Left ventricle myocardium inferior (tissue), 1 donor: ENCODE measurements at regions not wholly inside any gene's neighbourhood (a gene's known extent, or its start where the extent isn't known, plus 50 kb on each side); places are given as distances from the start of the nearest gene placed in this dataset.
"Not testable (repeated sequence)": the region's sequence is repeated elsewhere in the genome, so short reads cannot be mapped to it uniquely, and the experiment has no call there.

Experiments used
- DNase-seq: peaks from one replicate; pipeline ENCODE4 v3.0.0-alpha.2; 2020
- H3K27ac ChIP-seq: fragments of 200-600 bp; replicated peaks from 2 replicates; pipeline ENCODE4 v1.8.0; 2021
- H3K27me3 ChIP-seq: fragments of 200-600 bp; 2 replicates; pipeline ENCODE4 v1.8.0; 2021; ENCODE audit warnings: low read depth
- H3K36me3 ChIP-seq: fragments of 200-600 bp; 2 replicates; pipeline ENCODE4 v1.8.0; 2021
- H3K4me1 ChIP-seq: fragments of 200-600 bp; 2 replicates; pipeline ENCODE4 v1.8.0; 2021
- H3K4me3 ChIP-seq: fragments of 200-600 bp; 2 replicates; pipeline ENCODE4 v1.8.0; 2021; ENCODE audit warnings: mild to moderate bottlenecking, moderate library complexity
- H3K9me3 ChIP-seq: fragments of 200-600 bp; replicated peaks from 2 replicates; pipeline ENCODE4 v1.8.0; 2021
- intact Hi-C: fragments of 100-400 bp; cut with micrococcal nuclease; formaldehyde crosslinking; loops from one replicate; pipeline ENCODE4 v1.11.0; 2022
- TF ChIP-seq, protein P1 (sequence below): fragments of 200-600 bp; IDR thresholded peaks from 2 replicates; pipeline ENCODE4 v1.8.0; 2021; ENCODE audit warnings: antibody characterized with exemption, mild to moderate bottlenecking, borderline replicate concordance
- donor health status: DM: no; HTN: yes; CAD: no; lungs with severe emphysema.

DNA sequence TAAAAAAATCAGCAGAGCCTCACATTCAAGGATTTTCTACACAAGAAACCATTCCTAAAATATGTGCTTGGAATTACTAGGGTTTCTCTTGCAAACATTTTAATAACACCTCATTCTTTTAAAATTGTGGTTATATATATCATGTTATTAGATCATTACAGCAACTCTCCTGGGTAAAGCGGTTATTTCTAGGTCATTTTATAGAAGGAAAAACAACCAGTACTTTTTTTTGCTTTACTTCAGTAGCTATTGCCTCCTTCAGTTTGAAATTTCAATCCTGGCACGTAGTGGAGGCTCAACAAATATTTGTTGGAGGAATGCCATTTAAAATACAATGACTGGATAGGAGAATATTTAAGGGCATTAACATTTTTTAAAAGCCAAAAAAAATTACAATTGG is 220.6 kb downstream of the CDRT15L2 start:
- H3K27ac ChIP-seq = no peak overlapping the region
- no peaks in the 10 kb centered on the region for H3K4me1 ChIP-seq
- H3K4me3 ChIP-seq = no peak overlapping the region
- TF ChIP-seq, protein P1, sequence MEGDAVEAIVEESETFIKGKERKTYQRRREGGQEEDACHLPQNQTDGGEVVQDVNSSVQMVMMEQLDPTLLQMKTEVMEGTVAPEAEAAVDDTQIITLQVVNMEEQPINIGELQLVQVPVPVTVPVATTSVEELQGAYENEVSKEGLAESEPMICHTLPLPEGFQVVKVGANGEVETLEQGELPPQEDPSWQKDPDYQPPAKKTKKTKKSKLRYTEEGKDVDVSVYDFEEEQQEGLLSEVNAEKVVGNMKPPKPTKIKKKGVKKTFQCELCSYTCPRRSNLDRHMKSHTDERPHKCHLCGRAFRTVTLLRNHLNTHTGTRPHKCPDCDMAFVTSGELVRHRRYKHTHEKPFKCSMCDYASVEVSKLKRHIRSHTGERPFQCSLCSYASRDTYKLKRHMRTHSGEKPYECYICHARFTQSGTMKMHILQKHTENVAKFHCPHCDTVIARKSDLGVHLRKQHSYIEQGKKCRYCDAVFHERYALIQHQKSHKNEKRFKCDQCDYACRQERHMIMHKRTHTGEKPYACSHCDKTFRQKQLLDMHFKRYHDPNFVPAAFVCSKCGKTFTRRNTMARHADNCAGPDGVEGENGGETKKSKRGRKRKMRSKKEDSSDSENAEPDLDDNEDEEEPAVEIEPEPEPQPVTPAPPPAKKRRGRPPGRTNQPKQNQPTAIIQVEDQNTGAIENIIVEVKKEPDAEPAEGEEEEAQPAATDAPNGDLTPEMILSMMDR = no peak
- H3K36me3 ChIP-seq = no peaks in the 10 kb centered on the region
- intact Hi-C loops = no loop called here
- no peak for DNase-seq
- H3K9me3 ChIP-seq = no peaks in the 10 kb centered on the region
- H3K27me3 ChIP-seq = peaks cover 15% of the 10 kb centered on the region

DNA sequence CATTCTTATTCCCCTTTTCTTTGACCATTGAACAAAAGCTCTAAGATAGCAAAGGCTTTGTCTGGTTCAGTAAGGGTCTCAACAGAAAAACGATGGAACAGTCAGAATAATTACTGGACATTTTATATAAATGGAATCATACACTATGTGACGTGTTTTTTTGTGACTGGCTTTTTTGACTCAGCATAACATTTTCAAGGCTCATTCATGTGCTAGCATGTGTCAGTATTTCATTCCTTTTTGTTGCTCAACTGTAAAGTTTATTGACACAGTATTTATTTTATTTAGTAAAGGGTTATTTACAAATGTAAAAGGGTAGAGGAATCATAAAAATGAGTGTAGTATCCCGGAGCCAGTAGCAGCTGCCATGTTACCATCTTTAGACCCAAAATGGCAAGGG is 226.2 kb downstream of the CDRT15L2 start:
- H3K27me3 ChIP-seq = no peaks in the 10 kb centered on the region
- no peak for DNase-seq
- no peak overlapping the region for H3K27ac ChIP-seq
- H3K36me3 ChIP-seq = no peaks in the 10 kb centered on the region
- peaks cover 15% of the 10 kb centered on the region for H3K9me3 ChIP-seq
- H3K4me3 ChIP-seq = no peak overlapping the region
- TF ChIP-seq, protein P1 = no peak
- intact Hi-C loops = no loop called here
- H3K4me1 ChIP-seq = no peaks in the 10 kb centered on the region

DNA sequence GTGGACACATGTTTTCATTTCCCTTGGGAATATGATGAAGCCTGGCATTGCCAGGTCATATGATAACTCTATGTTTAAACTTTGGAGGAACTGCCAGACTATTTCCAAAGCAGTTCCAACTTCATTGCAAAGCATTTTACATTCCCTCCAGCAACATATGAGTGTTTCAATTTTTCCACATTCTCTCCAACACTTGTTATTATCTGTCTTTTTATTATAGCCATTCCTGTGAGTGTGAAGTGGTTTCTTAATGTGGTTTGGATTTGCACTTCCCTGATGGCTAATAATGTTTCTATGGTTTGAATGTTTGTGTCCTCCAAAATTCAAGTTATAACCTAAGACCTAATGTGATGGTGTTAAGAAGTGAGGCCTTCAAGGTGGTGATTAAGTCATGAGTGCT is 228.0 kb downstream of the CDRT15L2 start:
- H3K27ac ChIP-seq, H3K27me3 ChIP-seq, H3K4me3 ChIP-seq, intact Hi-C loops, H3K4me1 ChIP-seq, DNase-seq, H3K36me3 ChIP-seq: not testable (repeated sequence)
- H3K9me3 ChIP-seq = peaks cover 15% of the 10 kb centered on the region

DNA sequence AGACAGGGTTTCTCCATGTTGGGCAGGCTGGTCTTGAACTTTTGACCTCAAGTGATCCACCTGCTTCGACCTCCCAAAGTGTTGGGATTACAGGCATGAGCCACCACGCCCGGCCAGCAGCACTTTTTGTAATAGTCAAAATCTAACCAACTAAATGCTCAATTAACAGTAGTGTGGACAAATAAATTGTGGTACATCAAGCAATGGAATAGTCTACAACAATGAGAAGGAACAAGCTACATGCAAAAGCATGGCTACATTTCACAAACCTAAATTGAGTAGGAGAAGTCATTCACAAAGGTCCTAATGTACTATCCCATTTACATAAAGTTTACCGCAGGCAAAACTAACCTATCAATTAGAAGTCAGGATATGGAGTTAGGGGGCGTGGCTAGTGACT is 227.4 kb downstream of the USP22 start:
- H3K27ac ChIP-seq, H3K4me3 ChIP-seq, H3K9me3 ChIP-seq, intact Hi-C loops, H3K36me3 ChIP-seq, DNase-seq, H3K4me1 ChIP-seq: not testable (repeated sequence)
- H3K27me3 ChIP-seq = peaks cover 14% of the 10 kb centered on the region

DNA sequence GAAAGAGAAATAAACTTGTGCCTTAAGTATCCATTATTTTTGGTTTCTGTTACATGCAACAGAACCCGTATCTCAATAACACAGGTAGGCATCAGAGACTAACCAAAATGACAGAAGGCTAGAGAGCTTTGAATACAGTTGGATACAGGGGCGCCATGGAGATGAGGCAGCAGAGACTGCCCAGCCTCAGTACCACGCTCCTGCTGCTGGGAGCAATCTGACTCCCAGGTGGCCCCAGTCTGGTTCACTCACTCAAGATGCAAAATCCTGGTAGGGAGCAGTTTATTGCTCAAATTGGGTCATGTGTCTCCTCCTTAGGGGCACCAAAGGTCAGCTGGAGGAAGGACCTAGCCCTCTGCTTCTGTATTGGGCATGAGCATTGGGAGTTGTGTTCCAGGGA is 218.9 kb downstream of the USP22 start:
- Histone ChIP-seq H3K36me3 (no peaks in the 10 kb centered on the region), H3K4me1 (no peaks in the 10 kb centered on the region), H3K27ac (no peak overlapping the region), H3K9me3 (peaks cover 13% of the 10 kb centered on the region), H3K4me3 (no peak overlapping the region), H3K27me3 (peaks cover 21% of the 10 kb centered on the region)
- TF ChIP-seq, protein P1 = no peak
- intact Hi-C loops = no loop called here
- no peak for DNase-seq

DNA sequence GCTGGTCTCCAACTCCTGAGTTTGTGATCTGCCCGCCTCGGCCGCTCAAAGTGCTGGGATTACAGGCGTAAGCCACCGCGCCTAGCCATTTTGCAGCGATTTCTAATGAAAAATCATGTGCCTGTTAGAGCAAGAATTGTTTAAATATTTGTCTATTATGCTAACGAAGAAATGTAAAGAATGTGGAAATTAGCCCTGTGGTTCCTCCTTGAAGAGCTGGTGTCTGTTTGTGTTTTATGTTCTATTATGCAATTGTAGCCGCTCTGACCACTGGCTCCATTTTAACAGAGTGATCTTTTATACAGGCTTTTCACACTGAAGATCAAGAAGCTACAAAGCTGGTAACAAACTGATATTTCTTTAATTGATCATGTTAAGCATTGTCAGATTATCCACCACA is 217.3 kb downstream of the USP22 start:
- intact Hi-C loops = no loop called here
- DNase-seq = no peak
- H3K27ac ChIP-seq = no peak overlapping the region
- H3K27me3 ChIP-seq = peaks cover 22% of the 10 kb centered on the region
- no peak overlapping the region for H3K4me3 ChIP-seq
- H3K4me1 ChIP-seq = no peaks in the 10 kb centered on the region
- H3K36me3 ChIP-seq = no peaks in the 10 kb centered on the region
- TF ChIP-seq, protein P1 = no peak
- H3K9me3 ChIP-seq = peaks cover 13% of the 10 kb centered on the region

DNA sequence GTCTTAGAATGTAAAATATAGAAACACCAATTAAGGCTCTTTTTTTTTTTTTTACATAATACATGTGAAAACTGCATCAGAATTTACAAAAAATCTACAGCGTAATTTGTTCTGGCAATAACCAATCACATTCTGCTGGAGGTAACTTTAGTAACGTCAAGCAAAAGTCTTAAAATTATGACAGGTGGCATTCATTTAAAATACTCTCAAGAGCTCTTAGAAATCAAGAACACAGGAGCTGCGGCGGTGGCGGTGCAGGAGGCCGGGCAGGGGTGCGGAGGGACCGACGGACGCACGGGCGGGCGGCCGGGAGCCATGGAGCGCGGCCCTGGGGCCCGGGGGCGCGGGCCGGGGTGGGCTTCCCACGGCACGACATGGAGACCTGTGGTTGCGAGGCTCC is 202.4 kb downstream of the USP22 start:
- peaks cover 88% of the 10 kb centered on the region for H3K27me3 ChIP-seq
- H3K27ac ChIP-seq, DNase-seq, H3K36me3 ChIP-seq, intact Hi-C loops, H3K4me1 ChIP-seq, H3K9me3 ChIP-seq: not testable (repeated sequence)
- peak overlapping the region; percentile 48 for H3K4me3 ChIP-seq

DNA sequence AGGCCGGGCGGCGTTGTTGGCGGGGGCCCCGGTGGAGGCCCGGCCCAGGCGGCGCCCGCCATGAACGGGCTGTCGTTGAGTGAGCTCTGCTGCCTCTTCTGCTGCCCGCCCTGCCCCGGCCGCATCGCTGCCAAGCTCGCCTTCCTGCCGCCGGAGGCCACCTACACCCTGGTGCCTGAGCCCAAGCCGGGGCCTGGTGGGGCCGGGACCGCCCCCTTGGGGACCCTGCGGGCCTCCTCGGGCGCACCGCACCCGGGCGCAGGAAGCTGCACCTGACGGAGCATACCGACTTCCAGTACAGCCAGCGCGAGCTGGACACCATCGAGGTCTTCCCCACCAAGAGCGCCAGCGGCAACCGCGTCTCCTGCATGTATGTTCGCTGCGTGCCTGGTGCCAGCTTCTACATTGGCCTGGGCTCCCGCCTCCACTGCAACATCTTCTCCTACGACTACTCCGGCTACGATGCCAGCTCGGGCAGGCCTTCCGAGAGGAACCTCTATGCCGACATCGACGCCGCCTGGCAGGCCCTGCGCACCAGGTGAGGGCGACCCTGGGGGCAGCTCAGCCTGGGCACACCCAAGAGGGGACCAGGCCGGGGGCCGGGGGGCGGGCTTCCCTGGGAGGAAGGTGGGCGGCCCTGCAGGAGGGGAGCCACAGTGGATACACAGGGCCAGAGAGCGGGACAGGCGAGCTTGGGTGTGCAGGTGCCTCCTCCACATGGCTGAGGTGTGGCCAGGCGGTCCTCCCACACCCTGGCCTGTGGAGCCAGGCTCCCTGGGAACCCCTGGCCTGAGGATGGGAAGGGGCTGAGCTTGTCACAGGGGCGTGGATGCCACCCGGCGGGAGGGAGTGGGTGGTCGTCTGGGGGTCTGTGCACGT is 201.6 kb downstream of the USP22 start:
- intact Hi-C loops, DNase-seq, H3K36me3 ChIP-seq, H3K4me1 ChIP-seq, H3K27ac ChIP-seq, H3K9me3 ChIP-seq: not testable (repeated sequence)
- Histone ChIP-seq H3K27me3 (peaks cover 95% of the 10 kb centered on the region), H3K4me3 (peak overlapping the region; percentile 48)

DNA sequence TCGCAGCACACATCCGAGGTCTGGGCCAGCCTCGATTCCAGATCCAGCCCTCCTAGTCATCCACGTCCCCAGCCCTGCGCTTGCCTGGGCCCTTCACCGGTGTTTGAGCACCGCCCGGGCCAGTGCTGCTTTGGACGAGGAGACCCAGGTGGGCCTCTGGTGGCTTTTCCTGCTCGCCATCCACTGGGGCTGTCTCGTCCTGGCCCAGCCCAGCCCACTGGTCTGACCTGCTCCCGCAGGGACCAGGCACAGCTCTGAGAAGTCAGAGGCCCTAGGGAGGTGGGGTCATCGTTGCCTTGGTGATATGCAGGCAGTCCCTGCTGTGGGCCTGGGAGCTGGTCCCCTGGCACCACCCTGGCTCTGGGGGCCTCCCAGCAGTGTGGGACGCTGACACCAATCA is 200.8 kb downstream of the USP22 start:
- H3K27ac ChIP-seq, H3K36me3 ChIP-seq, H3K4me1 ChIP-seq, DNase-seq, H3K9me3 ChIP-seq, intact Hi-C loops, H3K4me3 ChIP-seq: not testable (repeated sequence)
- peaks cover 94% of the 10 kb centered on the region for H3K27me3 ChIP-seq

DNA sequence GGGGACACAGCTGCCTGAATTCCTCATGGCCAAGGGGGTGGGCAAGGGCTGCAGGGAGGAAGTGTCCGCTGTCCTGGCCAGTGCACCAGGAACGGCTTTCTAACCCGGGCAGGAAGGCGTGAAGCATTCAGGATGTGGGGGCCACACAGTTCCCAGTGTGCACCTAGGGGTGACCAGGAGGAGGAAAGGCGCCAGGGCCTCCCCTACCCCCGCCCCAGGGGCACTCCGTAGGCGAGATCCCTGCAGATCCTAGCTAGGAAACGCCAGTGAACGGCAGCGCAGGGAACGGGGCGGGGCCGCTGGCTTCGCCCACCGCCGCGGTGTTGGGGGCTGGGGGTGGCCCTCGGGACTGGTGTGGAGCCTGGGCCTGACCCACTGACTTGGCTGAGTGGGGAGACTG is 199.6 kb downstream of the USP22 start:
- H3K27ac ChIP-seq, DNase-seq, H3K4me1 ChIP-seq, H3K36me3 ChIP-seq, intact Hi-C loops, H3K9me3 ChIP-seq: not testable (repeated sequence)
- peaks cover 85% of the 10 kb centered on the region for H3K27me3 ChIP-seq
- peak overlapping the region; percentile 23 for H3K4me3 ChIP-seq
